GM12878 (cell line): ENCODE measurements at regions not wholly inside any gene's neighbourhood (a gene's known extent, or its start where the extent isn't known, plus 50 kb on each side); places are given as distances from the start of the nearest gene placed in this dataset.

Source experiments
- ATAC-seq: fragments of 200-7000 bp; cut with Tn5 transposase; 3 replicates; pipeline ENCODE4 v1.9.1; 2020; ENCODE audit warnings: mild to moderate bottlenecking, moderate library complexity
- BruUV-seq: library from RNA; stranded (reverse); fragments of 400-500 nt; replicated peaks from 2 replicates; lab custom pipeline; 2021; lab: Mats Ljungman, UMichigan
- CTCF ChIA-PET: fragments of 300-600 bp; sonication (Branson Sonifier 250); formaldehyde crosslinking; extraction: SDS; loops from one replicate; lab custom pipeline; 2021; ENCODE audit warnings: inconsistent platforms; lab: Yijun Ruan, JAX
- POLR2A ChIA-PET: fragments of 350-600 bp; formaldehyde crosslinking; extraction: SDS; loops from one replicate; lab custom pipeline; 2021; ENCODE audit warnings: inconsistent platforms; lab: Charles Lee
- RAD21 ChIA-PET: fragments of 300-600 bp; sonication (Branson Sonifier 250); formaldehyde crosslinking; loops from one replicate; lab custom pipeline; 2023; ENCODE audit warnings: antibody characterized with exemption; ENCODE audit not compliant: unreplicated experiment; lab: Charles Lee
- SMC1A ChIA-PET: fragments of 300-600 bp; sonication (Branson Sonifier 250); formaldehyde crosslinking; loops from one replicate; lab custom pipeline; 2023; ENCODE audit not compliant: unreplicated experiment, uncharacterized antibody; lab: Charles Lee
- DNase-seq: peaks from one replicate; pipeline ENCODE4 v3.0.0-alpha.2; 2011; ENCODE audit warnings: low read depth, low spot score
- FAIRE-seq: peaks from 3 replicates; lab custom pipeline; 2011; peaks lifted over from hg19 to GRCh38; lab: Jason Lieb, UNC
- H2AFZ ChIP-seq: 2 replicates; pipeline ENCODE4 v1.6.0; 2011; ENCODE audit warnings: low read depth, low read length, control low read depth; ENCODE audit not compliant: control insufficient read depth
- H3K27ac ChIP-seq: 2 replicates; pipeline ENCODE4 v1.5.1; 2011; ENCODE audit warnings: control low read depth; ENCODE audit not compliant: control insufficient read depth, insufficient read depth
- H3K27me3 ChIP-seq, 2 experiments: replicated peaks in 1 of 2; 2 replicates each; pipeline versions ENCODE4 v1.6.0 to v1.6.1; 2011; ENCODE audit warnings: low read length in 1 of 2; ENCODE audit not compliant: control insufficient read depth in 2 of 2, insufficient read depth in 2 of 2
- H3K36me3 ChIP-seq, 2 experiments: 2 replicates each; pipeline ENCODE4 v1.5.1; 2011; ENCODE audit warnings: low read length in 1 of 2; ENCODE audit not compliant: control insufficient read depth in 2 of 2, insufficient read depth in 2 of 2
- H3K4me1 ChIP-seq: 2 replicates; pipeline ENCODE4 v1.6.1; 2011; ENCODE audit warnings: mild to moderate bottlenecking, low read length, moderate library complexity, mixed read lengths; ENCODE audit not compliant: control insufficient read depth, insufficient read depth
- H3K4me2 ChIP-seq: 2 replicates; pipeline ENCODE4 v1.6.0; 2011; ENCODE audit warnings: control low read depth; ENCODE audit not compliant: control insufficient read depth, insufficient read depth
- H3K4me3 ChIP-seq: fragments of 200-600 bp; sonication (generic); 2 replicates; pipeline ENCODE4 v1.5.1; 2016
- H3K79me2 ChIP-seq: 2 replicates; pipeline ENCODE4 v1.6.0; 2011; ENCODE audit warnings: low read length; ENCODE audit not compliant: control insufficient read depth, insufficient read depth
- H3K9ac ChIP-seq: 2 replicates; pipeline ENCODE4 v1.8.0; 2011; ENCODE audit warnings: low read length, control low read depth, mixed read lengths; ENCODE audit not compliant: control insufficient read depth, insufficient read depth
- H3K9me3 ChIP-seq: replicated peaks from 3 replicates; pipeline ENCODE4 v1.5.1; 2011; ENCODE audit warnings: mild to moderate bottlenecking, low read length; ENCODE audit not compliant: control insufficient read depth, insufficient read depth
- H4K20me1 ChIP-seq: 2 replicates; pipeline ENCODE4 v1.6.0; 2011; ENCODE audit not compliant: control insufficient read depth, insufficient read depth
- BHLHE40 ChIP-seq, 2 experiments: fragments of 450-650 bp in 1 of 2; IDR thresholded peaks; 2 replicates each; pipeline ENCODE4 v1.6.1; 2011 to 2017; ENCODE audit warnings: low read depth in 2 of 2, borderline replicate concordance in 1 of 2, improper control_type of control experiment in 1 of 2, low read length in 1 of 2, mild to moderate bottlenecking in 1 of 2
- CREB1 ChIP-seq: IDR thresholded peaks from 2 replicates; pipeline ENCODE4 v1.6.1; 2012; ENCODE audit warnings: low read depth, mild to moderate bottlenecking, inconsistent platforms
- IKZF2 ChIP-seq, 2 experiments: fragments of 450-650 bp; IDR thresholded peaks; 2 replicates each; pipeline ENCODE4 v1.6.1; 2017; ENCODE audit warnings: mild to moderate bottlenecking in 2 of 2, moderate library complexity in 2 of 2
- RUNX3 ChIP-seq: IDR thresholded peaks from 2 replicates; pipeline ENCODE4 v1.6.1; 2012; ENCODE audit warnings: low read length, inconsistent platforms
- SIX5 ChIP-seq: IDR thresholded peaks from 2 replicates; pipeline ENCODE4 v1.6.1; 2011; ENCODE audit warnings: mild to moderate bottlenecking, low read depth, low read length, moderate library complexity; ENCODE audit not compliant: severe bottlenecking
- TCF3 ChIP-seq: IDR thresholded peaks from 2 replicates; pipeline ENCODE4 v1.6.1; 2012; ENCODE audit warnings: low read depth, mild to moderate bottlenecking, low read length, borderline replicate concordance; ENCODE audit not compliant: insufficient read depth
- WGBS: methylation state at CpG from one replicate; pipeline ENCODE4 v1.1.6; 2016; ENCODE audit warnings: low lambda C conversion rate; ENCODE audit not compliant: insufficient replicate concordance, insufficient coverage; ENCODE audit errors: missing lambda C conversion rate; 5-methylcytosine and 5-hydroxymethylcytosine counted together
- in situ Hi-C: fragments of 300-500 bp; cut with MboI; formaldehyde crosslinking; loops from 9 replicates; pipeline ENCODE4 v1.14.3; 2018; ENCODE audit warnings: mixed read lengths
- intact Hi-C: fragments of 100-400 bp; cut with micrococcal nuclease; formaldehyde crosslinking; loops from one replicate; pipeline ENCODE4 v1.14.2; 2022; ENCODE audit not compliant: unreplicated experiment
- TF ChIP-seq, protein P1 (sequence below): fragments of 450-650 bp; IDR thresholded peaks from 2 replicates; pipeline ENCODE4 v1.6.1; 2017; ENCODE audit warnings: antibody characterized with exemption, mild to moderate bottlenecking, moderate library complexity

- FAIRE-seq (no peak), DNase-seq (no peak), ATAC-seq (peak; percentile 53)
- H4K20me1 ChIP-seq: no peaks in the 10 kb centered on the region
- no peak overlapping the region for H3K27ac ChIP-seq
- H3K36me3 ChIP-seq: no peaks in the 10 kb centered on the region
- H2AFZ ChIP-seq: no peak overlapping the region
- no peak for TF ChIP-seq IKZF2 (IDR thresholded peaks at IDR 0.05)
- 0 out of 2 replicates have a peak, but pooled peaks have one; percentile 10 for TF ChIP-seq RUNX3
- no peak for TF ChIP-seq CREB1
- 0 out of 2 replicates have a peak, but pooled peaks have one; percentile 57 for TF ChIP-seq TCF3
- TF ChIP-seq BHLHE40 (IDR thresholded peaks at IDR 0.05; ENCODE audit: borderline replicate concordance in 1 of 2, low read depth in 2 of 2, low read length in 1 of 2): peak in 1 of 2 experiments; percentile 65; a peak in 1 of 4 replicates
- TF ChIP-seq, protein P1, sequence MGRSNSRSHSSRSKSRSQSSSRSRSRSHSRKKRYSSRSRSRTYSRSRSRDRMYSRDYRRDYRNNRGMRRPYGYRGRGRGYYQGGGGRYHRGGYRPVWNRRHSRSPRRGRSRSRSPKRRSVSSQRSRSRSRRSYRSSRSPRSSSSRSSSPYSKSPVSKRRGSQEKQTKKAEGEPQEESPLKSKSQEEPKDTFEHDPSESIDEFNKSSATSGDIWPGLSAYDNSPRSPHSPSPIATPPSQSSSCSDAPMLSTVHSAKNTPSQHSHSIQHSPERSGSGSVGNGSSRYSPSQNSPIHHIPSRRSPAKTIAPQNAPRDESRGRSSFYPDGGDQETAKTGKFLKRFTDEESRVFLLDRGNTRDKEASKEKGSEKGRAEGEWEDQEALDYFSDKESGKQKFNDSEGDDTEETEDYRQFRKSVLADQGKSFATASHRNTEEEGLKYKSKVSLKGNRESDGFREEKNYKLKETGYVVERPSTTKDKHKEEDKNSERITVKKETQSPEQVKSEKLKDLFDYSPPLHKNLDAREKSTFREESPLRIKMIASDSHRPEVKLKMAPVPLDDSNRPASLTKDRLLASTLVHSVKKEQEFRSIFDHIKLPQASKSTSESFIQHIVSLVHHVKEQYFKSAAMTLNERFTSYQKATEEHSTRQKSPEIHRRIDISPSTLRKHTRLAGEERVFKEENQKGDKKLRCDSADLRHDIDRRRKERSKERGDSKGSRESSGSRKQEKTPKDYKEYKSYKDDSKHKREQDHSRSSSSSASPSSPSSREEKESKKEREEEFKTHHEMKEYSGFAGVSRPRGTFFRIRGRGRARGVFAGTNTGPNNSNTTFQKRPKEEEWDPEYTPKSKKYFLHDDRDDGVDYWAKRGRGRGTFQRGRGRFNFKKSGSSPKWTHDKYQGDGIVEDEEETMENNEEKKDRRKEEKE: no peak
- no peak for TF ChIP-seq SIX5
- H3K4me1 ChIP-seq: no peaks in the 10 kb centered on the region
- RAD21 ChIA-PET: no interaction called here
- H3K4me2 ChIP-seq: no peak overlapping the region
- no peaks in the 10 kb centered on the region; the same call in 2 of the 3 replicates for H3K9me3 ChIP-seq
- intact Hi-C loops: no loop called here
- CTCF ChIA-PET: interaction anchor here (1.2 kb wide), 1 partner anchor 196 kb away, joined by 3 read pairs; no protein-coding TSS in a partner anchor
- in situ Hi-C loops: no loop called here
- no TSS peak for BruUV-seq
- no peaks in the 10 kb centered on the region for H3K79me2 ChIP-seq
- H3K27me3 ChIP-seq: peaks cover 0 to 2% of the 10 kb centered on the region in 2 experiments; a peak in 1 of 4 replicates
- no peak overlapping the region for H3K9ac ChIP-seq
- POLR2A ChIA-PET: no interaction called here
- no peak overlapping the region for H3K4me3 ChIP-seq
- SMC1A ChIA-PET: no interaction called here
- 14% methylated on average over 14 of the region's 14 CpGs for WGBS
Observed at GRCh38 chr9:135215571-135216161, 128.2 kb downstream of the OLFM1 start.
